ENCODE measurements at regions not wholly inside any gene's neighbourhood (a gene's known extent, or its start where the extent isn't known, plus 50 kb on each side); places are given as distances from the start of the nearest gene placed in this dataset.

GRCh38 chr1:184892116-184892515, 82.2 kb downstream of the NIBAN1 start:
- TF ChIP-seq TARDBP (IDR thresholded peaks at IDR 0.05): no peak
- no peak for TF ChIP-seq SP1 (IDR thresholded peaks at IDR 0.05)
- TF ChIP-seq FOXK2 (IDR thresholded peaks at IDR 0.05): no peak
- TF ChIP-seq PKNOX1 (IDR thresholded peaks at IDR 0.05): no peak
- TF ChIP-seq HDGF (IDR thresholded peaks at IDR 0.05; ENCODE audit: borderline replicate concordance): no peak
- no peak for TF ChIP-seq ZNF384 (IDR thresholded peaks at IDR 0.05)
- TF ChIP-seq LEF1 (IDR thresholded peaks at IDR 0.05; ENCODE audit: borderline replicate concordance): no peak
- no peak for TF ChIP-seq NFRKB (IDR thresholded peaks at IDR 0.05)
- no peak for TF ChIP-seq BHLHE40 (IDR thresholded peaks at IDR 0.05; ENCODE audit: borderline replicate concordance)
- no peak for TF ChIP-seq FOXA1 (IDR thresholded peaks at IDR 0.05)
- TF ChIP-seq ELF4 (IDR thresholded peaks at IDR 0.05): no peak
- TF ChIP-seq FOXM1 (IDR thresholded peaks at IDR 0.05; ENCODE audit: borderline replicate concordance): no peak
- TF ChIP-seq ARNT (IDR thresholded peaks at IDR 0.05): no peak

Measured in HEK293T (cell line).